ENCODE measurements at regions not wholly inside any gene's neighbourhood (a gene's known extent, or its start where the extent isn't known, plus 50 kb on each side); places are given as distances from the start of the nearest gene placed in this dataset.

- Mint-ChIP-seq H3K9me3 (ENCODE audit: unreplicated experiment) (no peaks in the 10 kb centered on the region), H3K4me3 (ENCODE audit: unreplicated experiment) (no peak overlapping the region), H3K36me3 (ENCODE audit: insufficient read depth, unreplicated experiment) (no peaks in the 10 kb centered on the region), H3K4me1 (ENCODE audit: insufficient read depth, unreplicated experiment) (peaks cover 13% of the 10 kb centered on the region), H3K27me3 (ENCODE audit: insufficient read depth, unreplicated experiment) (no peaks in the 10 kb centered on the region), H3K27ac (ENCODE audit: low read depth, unreplicated experiment) (no peak overlapping the region)
- ChIA-PET POLR2A (no interaction called here), CTCF (no interaction called here)
- no peak for DNase-seq (ENCODE audit: unreplicated experiment)
- intact Hi-C loops (cut with micrococcal nuclease): no loop called here
- BruUV-seq (replicated peaks): no TSS peak
- no peak for TF ChIP-seq CTCF (IDR thresholded peaks at IDR 0.05; ENCODE audit: unreplicated experiment)
These were observed 176.2 kb upstream of the PRMT6 start for GRCh38 chr1:106880226-106880625.

DNA sequence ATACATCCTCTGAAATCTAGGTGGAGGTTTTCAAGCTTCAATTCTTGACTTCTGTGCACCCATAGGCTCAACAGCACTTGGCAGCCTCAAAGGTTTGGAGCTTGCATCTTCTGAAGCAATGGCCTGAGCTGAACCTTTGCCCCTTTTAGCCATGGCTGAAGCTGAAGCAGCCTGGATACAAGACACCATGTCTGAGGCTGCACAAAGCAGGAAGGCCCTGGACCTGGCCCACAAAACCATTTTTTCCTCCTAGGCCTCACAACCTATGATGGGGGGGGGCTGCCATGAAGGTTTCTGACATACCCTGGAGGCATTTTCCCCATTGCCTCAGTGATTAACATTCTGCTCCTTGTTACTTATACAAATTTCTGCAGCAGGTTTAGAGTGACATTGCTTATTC is 173.3 kb upstream of the PRMT6 start:
- DNase-seq (ENCODE audit: unreplicated experiment): no peak
- no peak for TF ChIP-seq CTCF (IDR thresholded peaks at IDR 0.05; ENCODE audit: unreplicated experiment)
- ChIA-PET CTCF (no interaction called here), POLR2A (no interaction called here)
- no peak overlapping the region for H3K27ac Mint-ChIP-seq (ENCODE audit: low read depth, unreplicated experiment)
- H3K4me3 Mint-ChIP-seq (ENCODE audit: unreplicated experiment): no peak overlapping the region
- no peaks in the 10 kb centered on the region for H3K36me3 Mint-ChIP-seq (ENCODE audit: insufficient read depth, unreplicated experiment)
- H3K27me3 Mint-ChIP-seq (ENCODE audit: insufficient read depth, unreplicated experiment): no peaks in the 10 kb centered on the region
- intact Hi-C loops (cut with micrococcal nuclease): no loop called here
- peaks cover 13% of the 10 kb centered on the region for H3K4me1 Mint-ChIP-seq (ENCODE audit: insufficient read depth, unreplicated experiment)
- no TSS peak for BruUV-seq (replicated peaks)
- H3K9me3 Mint-ChIP-seq (ENCODE audit: unreplicated experiment): no peaks in the 10 kb centered on the region

GRCh38 chr1:106889059-106889458 is 167.4 kb upstream of the PRMT6 start:
- BruUV-seq (replicated peaks): no TSS peak
- Mint-ChIP-seq H3K4me1 (ENCODE audit: insufficient read depth, unreplicated experiment) (no peaks in the 10 kb centered on the region), H3K36me3 (ENCODE audit: insufficient read depth, unreplicated experiment) (no peaks in the 10 kb centered on the region), H3K4me3 (ENCODE audit: unreplicated experiment) (no peak overlapping the region), H3K27me3 (ENCODE audit: insufficient read depth, unreplicated experiment) (no peaks in the 10 kb centered on the region), H3K9me3 (ENCODE audit: unreplicated experiment) (no peaks in the 10 kb centered on the region), H3K27ac (ENCODE audit: low read depth, unreplicated experiment) (no peak overlapping the region)
- ChIA-PET POLR2A (interaction anchor here (0.7 kb wide), 1 partner anchor 8 kb away, joined by 3 read pairs; no protein-coding TSS in a partner anchor), CTCF (interaction anchor here (1.1 kb wide), 1 partner anchor 13 kb away, joined by 7 read pairs; no protein-coding TSS in a partner anchor)
- no peak for TF ChIP-seq CTCF (IDR thresholded peaks at IDR 0.05; ENCODE audit: unreplicated experiment)
- intact Hi-C loops (cut with micrococcal nuclease): no loop called here
- DNase-seq (ENCODE audit: unreplicated experiment): no peak

- intact Hi-C loops (cut with micrococcal nuclease): no loop called here
- BruUV-seq (replicated peaks): no TSS peak
- no peak for DNase-seq (ENCODE audit: unreplicated experiment)
- POLR2A ChIA-PET: no interaction called here
- H3K4me1 Mint-ChIP-seq (ENCODE audit: insufficient read depth, unreplicated experiment): no peaks in the 10 kb centered on the region
- CTCF ChIA-PET: no interaction called here
- H3K9me3 Mint-ChIP-seq (ENCODE audit: unreplicated experiment): no peaks in the 10 kb centered on the region
- no peak for TF ChIP-seq CTCF (IDR thresholded peaks at IDR 0.05; ENCODE audit: unreplicated experiment)
- H3K27ac Mint-ChIP-seq (ENCODE audit: low read depth, unreplicated experiment): no peak overlapping the region
- H3K4me3 Mint-ChIP-seq (ENCODE audit: unreplicated experiment): no peak overlapping the region
- no peaks in the 10 kb centered on the region for H3K27me3 Mint-ChIP-seq (ENCODE audit: insufficient read depth, unreplicated experiment)
- H3K36me3 Mint-ChIP-seq (ENCODE audit: insufficient read depth, unreplicated experiment): no peaks in the 10 kb centered on the region
These were observed 166.9 kb upstream of the PRMT6 start for GRCh38 chr1:106889583-106889982.

All from MCF 10A (cell line).